ENCODE measurements at regions not wholly inside any gene's neighbourhood (a gene's known extent, or its start where the extent isn't known, plus 50 kb on each side); places are given as distances from the start of the nearest gene placed in this dataset.

GRCh38 chr12:92566448-92567019, 136.3 kb upstream of the PLEKHG7 start:
- H3K4me3 ChIP-seq (ENCODE audit: low read depth, low read length) = no peak overlapping the region
- no peaks in the 10 kb centered on the region for H3K27me3 ChIP-seq
- DNase-seq = no peak
- H3K4me1 ChIP-seq = peaks cover 6% of the 10 kb centered on the region; the same call in 1 of the 2 replicates
- H3K9me3 ChIP-seq = no peaks in the 10 kb centered on the region
- TF ChIP-seq, protein P1, sequence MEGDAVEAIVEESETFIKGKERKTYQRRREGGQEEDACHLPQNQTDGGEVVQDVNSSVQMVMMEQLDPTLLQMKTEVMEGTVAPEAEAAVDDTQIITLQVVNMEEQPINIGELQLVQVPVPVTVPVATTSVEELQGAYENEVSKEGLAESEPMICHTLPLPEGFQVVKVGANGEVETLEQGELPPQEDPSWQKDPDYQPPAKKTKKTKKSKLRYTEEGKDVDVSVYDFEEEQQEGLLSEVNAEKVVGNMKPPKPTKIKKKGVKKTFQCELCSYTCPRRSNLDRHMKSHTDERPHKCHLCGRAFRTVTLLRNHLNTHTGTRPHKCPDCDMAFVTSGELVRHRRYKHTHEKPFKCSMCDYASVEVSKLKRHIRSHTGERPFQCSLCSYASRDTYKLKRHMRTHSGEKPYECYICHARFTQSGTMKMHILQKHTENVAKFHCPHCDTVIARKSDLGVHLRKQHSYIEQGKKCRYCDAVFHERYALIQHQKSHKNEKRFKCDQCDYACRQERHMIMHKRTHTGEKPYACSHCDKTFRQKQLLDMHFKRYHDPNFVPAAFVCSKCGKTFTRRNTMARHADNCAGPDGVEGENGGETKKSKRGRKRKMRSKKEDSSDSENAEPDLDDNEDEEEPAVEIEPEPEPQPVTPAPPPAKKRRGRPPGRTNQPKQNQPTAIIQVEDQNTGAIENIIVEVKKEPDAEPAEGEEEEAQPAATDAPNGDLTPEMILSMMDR (IDR thresholded peaks at IDR 0.05; ENCODE audit: low read depth, low read length) = no peak
- no peaks in the 10 kb centered on the region for H3K36me3 ChIP-seq

DNA sequence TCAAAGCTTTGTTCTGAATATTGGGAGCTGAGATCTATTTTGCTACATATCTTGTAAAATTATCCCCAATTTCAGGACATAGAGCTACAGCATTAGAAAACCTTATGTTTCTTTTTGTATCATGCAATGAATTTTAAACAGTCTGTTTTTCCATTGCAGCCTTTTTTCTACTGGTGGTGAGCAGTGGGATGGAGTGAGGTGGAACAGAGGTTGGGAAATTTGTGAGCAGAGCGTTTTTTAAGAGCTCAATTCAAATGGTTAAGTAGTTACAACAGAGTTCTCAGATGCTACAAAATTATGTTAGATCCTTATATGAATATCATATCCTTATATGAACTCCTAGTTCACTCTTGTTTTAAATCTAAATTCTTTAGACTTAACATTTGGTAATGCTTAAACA, 139.0 kb upstream of the PLEKHG7 start:
- H3K4me1 ChIP-seq = peaks cover 6% of the 10 kb centered on the region; the same call in 1 of the 2 replicates
- H3K9me3 ChIP-seq = no peaks in the 10 kb centered on the region
- DNase-seq = no peak
- no peaks in the 10 kb centered on the region for H3K27me3 ChIP-seq
- H3K4me3 ChIP-seq (ENCODE audit: low read depth, low read length) = no peak overlapping the region
- TF ChIP-seq, protein P1 (IDR thresholded peaks at IDR 0.05; ENCODE audit: low read depth, low read length) = no peak
- H3K36me3 ChIP-seq = no peaks in the 10 kb centered on the region

- Histone ChIP-seq H3K36me3 (no peaks in the 10 kb centered on the region), H3K4me1 (peaks cover 6% of the 10 kb centered on the region; the same call in 1 of the 2 replicates)
- TF ChIP-seq, protein P1 (IDR thresholded peaks at IDR 0.05; ENCODE audit: low read depth, low read length) = no peak
Measured at GRCh38 chr12:92562063-92562734, 140.6 kb upstream of the PLEKHG7 start.

GRCh38 chr12:92561543-92561899, 141.3 kb upstream of the PLEKHG7 start:
- Histone ChIP-seq H3K4me1 (peaks cover 6% of the 10 kb centered on the region; the same call in 1 of the 2 replicates), H3K36me3 (no peaks in the 10 kb centered on the region), H3K4me3 (ENCODE audit: low read depth, low read length) (no peak overlapping the region), H3K27me3 (no peaks in the 10 kb centered on the region), H3K9me3 (no peaks in the 10 kb centered on the region)
- DNase-seq = peak; percentile 34
- TF ChIP-seq, protein P1 (IDR thresholded peaks at IDR 0.05; ENCODE audit: low read depth, low read length) = no peak

More at GRCh38 chr12:92562063-92562734, 140.6 kb upstream of the PLEKHG7 start:
- no peaks in the 10 kb centered on the region for H3K27me3 ChIP-seq
- no peaks in the 10 kb centered on the region for H3K9me3 ChIP-seq
- no peak overlapping the region for H3K4me3 ChIP-seq (ENCODE audit: low read depth, low read length)
- DNase-seq = no peak

DNA sequence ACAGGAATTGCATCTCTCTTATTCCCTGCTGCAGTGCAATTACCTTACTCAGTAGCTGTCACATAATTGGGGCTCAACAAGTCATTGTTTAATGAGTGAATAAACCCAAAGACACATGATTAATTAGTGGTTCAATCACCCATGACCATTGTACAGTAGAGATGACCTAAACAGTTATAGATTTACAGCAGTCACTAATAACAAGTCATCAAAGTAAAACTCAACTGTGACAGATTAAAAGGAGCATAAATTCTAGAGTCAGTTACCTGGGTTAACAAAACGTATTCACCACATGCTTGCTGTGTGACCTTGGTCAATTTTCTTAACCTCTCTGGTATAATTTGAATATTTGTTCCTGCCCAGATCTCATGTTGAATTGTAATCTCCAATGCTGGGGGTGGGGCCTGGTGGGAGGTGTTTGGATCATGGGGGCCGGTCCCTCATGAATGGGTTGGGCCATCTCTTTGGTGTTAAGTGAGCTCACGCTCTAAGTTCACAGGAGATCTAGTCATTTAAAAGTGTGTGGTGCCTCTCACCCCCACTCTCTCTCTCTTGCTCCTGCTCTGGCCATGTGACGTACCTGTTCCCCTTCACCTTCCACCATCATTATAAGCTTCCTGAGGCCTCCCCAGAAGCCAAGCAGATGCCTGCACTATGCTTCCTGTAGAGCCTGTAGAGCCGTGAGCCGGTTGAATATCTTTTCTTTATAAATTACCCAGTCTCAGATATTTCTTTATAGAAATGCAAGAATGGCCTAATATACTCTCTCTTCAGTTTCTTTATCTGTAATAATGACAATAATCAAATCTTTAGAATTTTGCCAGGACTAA, 141.9 kb upstream of the PLEKHG7 start:
- H3K4me3 ChIP-seq (ENCODE audit: low read depth, low read length) = no peak overlapping the region
- TF ChIP-seq, protein P1 (IDR thresholded peaks at IDR 0.05; ENCODE audit: low read depth, low read length) = no peak
- no peaks in the 10 kb centered on the region for H3K27me3 ChIP-seq
- peaks cover 6% of the 10 kb centered on the region; the same call in 1 of the 2 replicates for H3K4me1 ChIP-seq
- DNase-seq = no peak
- no peaks in the 10 kb centered on the region for H3K36me3 ChIP-seq
- H3K9me3 ChIP-seq = no peaks in the 10 kb centered on the region

All from BE2C (cell line).